ENCODE measurements at regions not wholly inside any gene's neighbourhood (a gene's known extent, or its start where the extent isn't known, plus 50 kb on each side); places are given as distances from the start of the nearest gene placed in this dataset.
"Not testable (repeated sequence)": the region's sequence is repeated elsewhere in the genome, so short reads cannot be mapped to it uniquely, and the experiment has no call there.

GRCh38 chr21:28099001-28099705, 893.5 kb downstream of the LTN1 start:
- no peak for DNase-seq

GRCh38 chr21:28091466-28091865, 901.2 kb downstream of the LTN1 start:
- no peak for DNase-seq

GRCh38 chr21:28090546-28090945, 902.1 kb downstream of the LTN1 start:
- DNase-seq: no peak

- no peak for DNase-seq
These were observed 902.9 kb downstream of the LTN1 start for GRCh38 chr21:28089599-28090441.

GRCh38 chr21:28086861-28087581, 905.7 kb downstream of the LTN1 start:
- DNase-seq: no peak

GRCh38 chr21:28084951-28085350, 907.7 kb downstream of the LTN1 start:
- no peak for DNase-seq

GRCh38 chr21:28083350-28083749, 909.3 kb downstream of the LTN1 start:
- DNase-seq: no peak

GRCh38 chr21:28078126-28078525, 914.6 kb downstream of the LTN1 start:
- no peak for DNase-seq

GRCh38 chr21:28074676-28075075, 918.0 kb downstream of the LTN1 start:
- DNase-seq: no peak

GRCh38 chr21:28072601-28073000, 920.1 kb downstream of the LTN1 start:
- no peak for DNase-seq

GRCh38 chr21:28069450-28069923, 923.2 kb downstream of the LTN1 start:
- DNase-seq: no peak

GRCh38 chr21:28068455-28069358, 924.0 kb downstream of the LTN1 start:
- DNase-seq: no peak

- DNase-seq: no peak
These were observed 925.9 kb downstream of the LTN1 start for GRCh38 chr21:28066596-28067387.

- no peak for DNase-seq
These were observed 926.6 kb downstream of the LTN1 start for GRCh38 chr21:28066076-28066475.

- no peak for DNase-seq
These were observed 929.1 kb downstream of the LTN1 start for GRCh38 chr21:28063241-28064216.

- not testable (repeated sequence) for DNase-seq
These were observed 939.7 kb downstream of the LTN1 start for GRCh38 chr21:28052956-28053355.

GRCh38 chr21:28051649-28052048, 941.0 kb downstream of the LTN1 start:
- not testable (repeated sequence) for DNase-seq

GRCh38 chr21:28035692-28036091, 957.0 kb downstream of the LTN1 start:
- not testable (repeated sequence) for DNase-seq

- not testable (repeated sequence) for DNase-seq
These were observed 957.8 kb downstream of the LTN1 start for GRCh38 chr21:28034916-28035315.

GRCh38 chr21:28034334-28034733, 958.3 kb downstream of the LTN1 start:
- DNase-seq: not testable (repeated sequence)

Data from NCI-H1105 (cell line).